ENCODE measurements at regions not wholly inside any gene's neighbourhood (a gene's known extent, or its start where the extent isn't known, plus 50 kb on each side); places are given as distances from the start of the nearest gene placed in this dataset.
"Not testable (repeated sequence)": the region's sequence is repeated elsewhere in the genome, so short reads cannot be mapped to it uniquely, and the experiment has no call there.

- H3K9ac ChIP-seq (ENCODE audit: low read length in 2 of 2): no peak overlapping the region
- peaks cover 0 to 6% of the 10 kb centered on the region in 2 donors for H3K27me3 ChIP-seq (ENCODE audit: control insufficient read depth in 1 of 2, insufficient read depth in 2 of 2, low read length in 2 of 2)
- H3K27ac ChIP-seq (ENCODE audit: low read length): no peak overlapping the region
- H3K4me3 ChIP-seq (ENCODE audit: low read length in 2 of 2): no peak overlapping the region
- H3K9me3 ChIP-seq (ENCODE audit: control insufficient read depth in 2 of 2, low read length in 2 of 2): no peaks in the 10 kb centered on the region
- no peaks in the 10 kb centered on the region for H3K4me1 ChIP-seq (ENCODE audit: control insufficient read depth, insufficient read depth, low read length)
- no peaks in the 10 kb centered on the region for H3K36me3 ChIP-seq (ENCODE audit: control insufficient read depth in 2 of 2, insufficient read depth in 2 of 2, low read length in 2 of 2)
Measured at GRCh38 chr1:90826024-90826423, 108.9 kb upstream of the BARHL2 start.

GRCh38 chr1:90824551-90824950 is 107.4 kb upstream of the BARHL2 start:
- Histone ChIP-seq H3K27me3 (ENCODE audit: control insufficient read depth in 1 of 2, insufficient read depth in 2 of 2, low read length in 2 of 2) (no peaks in the 10 kb centered on the region), H3K9me3 (ENCODE audit: control insufficient read depth in 2 of 2, low read length in 2 of 2) (no peaks in the 10 kb centered on the region), H3K27ac (ENCODE audit: low read length) (no peak overlapping the region), H3K4me1 (ENCODE audit: control insufficient read depth, insufficient read depth, low read length) (no peaks in the 10 kb centered on the region), H3K9ac (ENCODE audit: low read length in 2 of 2) (no peak overlapping the region), H3K36me3 (ENCODE audit: control insufficient read depth in 2 of 2, insufficient read depth in 2 of 2, low read length in 2 of 2) (no peaks in the 10 kb centered on the region), H3K4me3 (ENCODE audit: low read length in 2 of 2) (no peak overlapping the region)

- Histone ChIP-seq H3K4me1 (ENCODE audit: control insufficient read depth, insufficient read depth, low read length) (no peaks in the 10 kb centered on the region), H3K27me3 (ENCODE audit: control insufficient read depth in 1 of 2, insufficient read depth in 2 of 2, low read length in 2 of 2) (no peaks in the 10 kb centered on the region), H3K27ac (ENCODE audit: low read length) (no peak overlapping the region), H3K4me3 (ENCODE audit: low read length in 2 of 2) (no peak overlapping the region), H3K9ac (ENCODE audit: low read length in 2 of 2) (no peak overlapping the region), H3K36me3 (ENCODE audit: control insufficient read depth in 2 of 2, insufficient read depth in 2 of 2, low read length in 2 of 2) (no peaks in the 10 kb centered on the region), H3K9me3 (ENCODE audit: control insufficient read depth in 2 of 2, low read length in 2 of 2) (no peaks in the 10 kb centered on the region)
Measured at GRCh38 chr1:90823686-90824085, 106.6 kb upstream of the BARHL2 start.

- H3K4me1 ChIP-seq (ENCODE audit: control insufficient read depth, insufficient read depth, low read length): no peaks in the 10 kb centered on the region
- no peaks in the 10 kb centered on the region for H3K36me3 ChIP-seq (ENCODE audit: control insufficient read depth in 2 of 2, insufficient read depth in 2 of 2, low read length in 2 of 2)
- no peaks in the 10 kb centered on the region for H3K27me3 ChIP-seq (ENCODE audit: control insufficient read depth in 1 of 2, insufficient read depth in 2 of 2, low read length in 2 of 2)
- H3K9ac ChIP-seq (ENCODE audit: low read length in 2 of 2): no peak overlapping the region
- H3K9me3 ChIP-seq (ENCODE audit: control insufficient read depth in 2 of 2, low read length in 2 of 2): no peaks in the 10 kb centered on the region
- H3K4me3 ChIP-seq (ENCODE audit: low read length in 2 of 2): no peak overlapping the region
- H3K27ac ChIP-seq (ENCODE audit: low read length): no peak overlapping the region
Measured at GRCh38 chr1:90821788-90822359, 104.8 kb upstream of the BARHL2 start.

- Histone ChIP-seq H3K9me3 (ENCODE audit: control insufficient read depth in 2 of 2, low read length in 2 of 2) (no peaks in the 10 kb centered on the region), H3K27me3 (ENCODE audit: control insufficient read depth in 1 of 2, insufficient read depth in 2 of 2, low read length in 2 of 2) (no peaks in the 10 kb centered on the region), H3K9ac (ENCODE audit: low read length in 2 of 2) (no peak overlapping the region), H3K36me3 (ENCODE audit: control insufficient read depth in 2 of 2, insufficient read depth in 2 of 2, low read length in 2 of 2) (no peaks in the 10 kb centered on the region), H3K4me1 (ENCODE audit: control insufficient read depth, insufficient read depth, low read length) (no peaks in the 10 kb centered on the region), H3K27ac (ENCODE audit: low read length) (no peak overlapping the region), H3K4me3 (ENCODE audit: low read length in 2 of 2) (no peak overlapping the region)
Measured at GRCh38 chr1:90821152-90821787, 104.2 kb upstream of the BARHL2 start.

- no peak overlapping the region for H3K4me3 ChIP-seq (ENCODE audit: low read length in 2 of 2)
- no peaks in the 10 kb centered on the region for H3K9me3 ChIP-seq (ENCODE audit: control insufficient read depth in 2 of 2, low read length in 2 of 2)
- no peaks in the 10 kb centered on the region for H3K4me1 ChIP-seq (ENCODE audit: control insufficient read depth, insufficient read depth, low read length)
- no peak overlapping the region for H3K27ac ChIP-seq (ENCODE audit: low read length)
- H3K36me3 ChIP-seq (ENCODE audit: control insufficient read depth in 2 of 2, insufficient read depth in 2 of 2, low read length in 2 of 2): no peaks in the 10 kb centered on the region
- no peaks in the 10 kb centered on the region for H3K27me3 ChIP-seq (ENCODE audit: control insufficient read depth in 1 of 2, insufficient read depth in 2 of 2, low read length in 2 of 2)
- H3K9ac ChIP-seq (ENCODE audit: low read length in 2 of 2): no peak overlapping the region
Measured at GRCh38 chr1:90820745-90821144, 103.6 kb upstream of the BARHL2 start.

- Histone ChIP-seq H3K9me3 (ENCODE audit: control insufficient read depth in 2 of 2, low read length in 2 of 2) (no peaks in the 10 kb centered on the region), H3K9ac (ENCODE audit: low read length in 2 of 2) (no peak overlapping the region), H3K27ac (ENCODE audit: low read length) (no peak overlapping the region), H3K27me3 (ENCODE audit: control insufficient read depth in 1 of 2, insufficient read depth in 2 of 2, low read length in 2 of 2) (no peaks in the 10 kb centered on the region), H3K36me3 (ENCODE audit: control insufficient read depth in 2 of 2, insufficient read depth in 2 of 2, low read length in 2 of 2) (no peaks in the 10 kb centered on the region), H3K4me3 (ENCODE audit: low read length in 2 of 2) (no peak overlapping the region), H3K4me1 (ENCODE audit: control insufficient read depth, insufficient read depth, low read length) (no peaks in the 10 kb centered on the region)
Measured at GRCh38 chr1:90817399-90817798, 100.3 kb upstream of the BARHL2 start.

GRCh38 chr1:90812237-90812636 is 95.1 kb upstream of the BARHL2 start:
- not testable (repeated sequence) for H3K4me3 ChIP-seq (ENCODE audit: low read length in 2 of 2); H3K36me3 ChIP-seq (ENCODE audit: control insufficient read depth in 2 of 2, insufficient read depth in 2 of 2, low read length in 2 of 2)

GRCh38 chr1:90811444-90811950 is 94.4 kb upstream of the BARHL2 start:
- H3K4me3 ChIP-seq (ENCODE audit: low read length in 2 of 2); H3K36me3 ChIP-seq (ENCODE audit: control insufficient read depth in 2 of 2, insufficient read depth in 2 of 2, low read length in 2 of 2); H3K9me3 ChIP-seq (ENCODE audit: control insufficient read depth in 2 of 2, low read length in 2 of 2); H3K9ac ChIP-seq (ENCODE audit: low read length in 2 of 2); H3K27ac ChIP-seq (ENCODE audit: low read length); H3K4me1 ChIP-seq (ENCODE audit: control insufficient read depth, insufficient read depth, low read length); H3K27me3 ChIP-seq (ENCODE audit: control insufficient read depth in 1 of 2, insufficient read depth in 2 of 2, low read length in 2 of 2): not testable (repeated sequence)

More at GRCh38 chr1:90812237-90812636, 95.1 kb upstream of the BARHL2 start:
- not testable (repeated sequence) for H3K27ac ChIP-seq (ENCODE audit: low read length); H3K4me1 ChIP-seq (ENCODE audit: control insufficient read depth, insufficient read depth, low read length); H3K27me3 ChIP-seq (ENCODE audit: control insufficient read depth in 1 of 2, insufficient read depth in 2 of 2, low read length in 2 of 2); H3K9ac ChIP-seq (ENCODE audit: low read length in 2 of 2); H3K9me3 ChIP-seq (ENCODE audit: control insufficient read depth in 2 of 2, low read length in 2 of 2)

GRCh38 chr1:90810681-90811080 is 93.6 kb upstream of the BARHL2 start:
- Histone ChIP-seq H3K27me3 (ENCODE audit: control insufficient read depth in 1 of 2, insufficient read depth in 2 of 2, low read length in 2 of 2) (no peaks in the 10 kb centered on the region), H3K27ac (ENCODE audit: low read length) (no peak overlapping the region), H3K9me3 (ENCODE audit: control insufficient read depth in 2 of 2, low read length in 2 of 2) (no peaks in the 10 kb centered on the region), H3K4me1 (ENCODE audit: control insufficient read depth, insufficient read depth, low read length) (no peaks in the 10 kb centered on the region), H3K9ac (ENCODE audit: low read length in 2 of 2) (no peak overlapping the region), H3K4me3 (ENCODE audit: low read length in 2 of 2) (no peak overlapping the region), H3K36me3 (ENCODE audit: control insufficient read depth in 2 of 2, insufficient read depth in 2 of 2, low read length in 2 of 2) (no peaks in the 10 kb centered on the region)

- H3K36me3 ChIP-seq (ENCODE audit: control insufficient read depth in 2 of 2, insufficient read depth in 2 of 2, low read length in 2 of 2): no peaks in the 10 kb centered on the region
- H3K9me3 ChIP-seq (ENCODE audit: control insufficient read depth in 2 of 2, low read length in 2 of 2): no peaks in the 10 kb centered on the region
- no peak overlapping the region for H3K4me3 ChIP-seq (ENCODE audit: low read length in 2 of 2)
- no peaks in the 10 kb centered on the region for H3K27me3 ChIP-seq (ENCODE audit: control insufficient read depth in 1 of 2, insufficient read depth in 2 of 2, low read length in 2 of 2)
- no peaks in the 10 kb centered on the region for H3K4me1 ChIP-seq (ENCODE audit: control insufficient read depth, insufficient read depth, low read length)
- H3K9ac ChIP-seq (ENCODE audit: low read length in 2 of 2): no peak overlapping the region
- H3K27ac ChIP-seq (ENCODE audit: low read length): no peak overlapping the region
Measured at GRCh38 chr1:90809996-90810395, 92.9 kb upstream of the BARHL2 start.

All from stomach smooth muscle (tissue), 2 donors.